CD4-positive, CD25-positive, alpha-beta regulatory T cell (primary cell): ENCODE measurements at regions not wholly inside any gene's neighbourhood (a gene's known extent, or its start where the extent isn't known, plus 50 kb on each side); places are given as distances from the start of the nearest gene placed in this dataset.

ENCODE experiments used
- ATAC-seq, 2 donors: fragments of 150-1000 bp; cut with Tn5 transposase; one replicate each; pipeline ENCODE4 v1.10.0; 2021; ENCODE audit warnings: low read depth in 2 of 2, moderate number of reproducible peaks in 2 of 2, moderate library complexity in 1 of 2
- DNase-seq, 3 donors: peaks; one replicate each; pipeline versions ENCODE4 v3.0.0 to v3.0.0-alpha.2; 2012 to 2022; ENCODE audit warnings: mixed read lengths in 1 of 3
- H3K27ac ChIP-seq: one replicate; pipeline ENCODE4 v1.7.0; 2013; ENCODE audit warnings: mild to moderate bottlenecking, low read length; ENCODE audit not compliant: insufficient read depth, poor library complexity, severe bottlenecking
- H3K27me3 ChIP-seq: one replicate; pipeline ENCODE4 v1.7.0; 2013; ENCODE audit warnings: low read length; ENCODE audit not compliant: control insufficient read depth, insufficient read depth
- H3K36me3 ChIP-seq: one replicate; pipeline ENCODE4 v1.7.0; 2013; ENCODE audit warnings: mild to moderate bottlenecking, low read length, moderate library complexity; ENCODE audit not compliant: control insufficient read depth, insufficient read depth
- H3K4me1 ChIP-seq: 2 replicates; pipeline ENCODE4 v1.7.0; 2013; ENCODE audit warnings: mild to moderate bottlenecking, low read length; ENCODE audit not compliant: insufficient read depth, control insufficient read depth, poor library complexity, severe bottlenecking
- H3K4me3 ChIP-seq: one replicate; pipeline ENCODE4 v1.7.0; 2013; ENCODE audit warnings: low read depth, mild to moderate bottlenecking, low read length, moderate library complexity
- H3K9me3 ChIP-seq, 2 experiments: 1 replicate in 1 of 2; 2 replicates in 1 of 2; pipeline ENCODE4 v1.7.0; 2013; ENCODE audit warnings: low read length in 2 of 2, mild to moderate bottlenecking in 1 of 2, moderate library complexity in 1 of 2; ENCODE audit not compliant: control insufficient read depth in 2 of 2
- H3K27ac Mint-ChIP-seq, 3 donors: one replicate each; pipeline ENCODE4 v1.8.0; 2020 to 2022; ENCODE audit warnings: mild to moderate bottlenecking in 3 of 3, mixed read lengths in 3 of 3, moderate library complexity in 2 of 3
- H3K27me3 Mint-ChIP-seq: one replicate; pipeline ENCODE4 v1.8.0; 2022; ENCODE audit warnings: mild to moderate bottlenecking, mixed read lengths
- H3K36me3 Mint-ChIP-seq: one replicate; pipeline ENCODE4 v1.8.0; 2020; ENCODE audit warnings: mixed read lengths
- H3K4me1 Mint-ChIP-seq, 4 donors: one replicate each; pipeline ENCODE4 v1.8.0; 2020 to 2022; ENCODE audit warnings: mixed read lengths in 4 of 4, mild to moderate bottlenecking in 1 of 4
- H3K4me3 Mint-ChIP-seq, 4 donors: one replicate each; pipeline ENCODE4 v1.8.0; 2020 to 2022; ENCODE audit warnings: mild to moderate bottlenecking in 4 of 4, mixed read lengths in 4 of 4, moderate library complexity in 3 of 4
- H3K9me3 Mint-ChIP-seq, 7 donors: one replicate each; pipeline ENCODE4 v1.8.0; 2020 to 2022; ENCODE audit warnings: mixed read lengths in 7 of 7, mild to moderate bottlenecking in 3 of 7, moderate library complexity in 2 of 7

- no peaks in the 10 kb centered on the region for H3K36me3 Mint-ChIP-seq
- H3K27ac ChIP-seq, result no peak overlapping the region
- no peak overlapping the region for H3K4me3 Mint-ChIP-seq
- peaks cover 0 to 6% of the 10 kb centered on the region in 2 experiments for H3K9me3 ChIP-seq
- H3K4me3 ChIP-seq, result no peak overlapping the region
- ATAC-seq (no peak), DNase-seq (no peak)
- no peak overlapping the region for H3K27ac Mint-ChIP-seq
- no peaks in the 10 kb centered on the region for H3K4me1 Mint-ChIP-seq
- H3K9me3 Mint-ChIP-seq, result peaks cover 0 to 18% (median 10%) of the 10 kb centered on the region in 7 donors
- H3K36me3 ChIP-seq, result no peaks in the 10 kb centered on the region
- H3K4me1 ChIP-seq, result no peaks in the 10 kb centered on the region
- H3K27me3 ChIP-seq, result no peaks in the 10 kb centered on the region
- no peaks in the 10 kb centered on the region for H3K27me3 Mint-ChIP-seq
Measured at GRCh38 chr4:187207931-187208330, 484.3 kb upstream of the FAT1 start.

- no peaks in the 10 kb centered on the region for H3K36me3 ChIP-seq
- H3K36me3 Mint-ChIP-seq, result no peaks in the 10 kb centered on the region
- no peak overlapping the region for H3K27ac Mint-ChIP-seq
- peaks cover 0 to 21% (median 13%) of the 10 kb centered on the region in 7 donors for H3K9me3 Mint-ChIP-seq
- ATAC-seq (no peak), DNase-seq (no peak)
- H3K27me3 ChIP-seq, result no peaks in the 10 kb centered on the region
- H3K4me1 ChIP-seq, result no peaks in the 10 kb centered on the region
- H3K9me3 ChIP-seq, result peaks cover 0 to 6% of the 10 kb centered on the region in 2 experiments
- H3K4me1 Mint-ChIP-seq, result no peaks in the 10 kb centered on the region
- no peak overlapping the region for H3K4me3 ChIP-seq
- H3K27ac ChIP-seq, result no peak overlapping the region
- H3K27me3 Mint-ChIP-seq, result no peaks in the 10 kb centered on the region
- H3K4me3 Mint-ChIP-seq, result no peak overlapping the region
Measured at GRCh38 chr4:187208651-187209050, 485.0 kb upstream of the FAT1 start.

- no peaks in the 10 kb centered on the region for H3K36me3 ChIP-seq
- no peak overlapping the region for H3K27ac ChIP-seq
- no peak overlapping the region for H3K4me3 ChIP-seq
- no peak for ATAC-seq
- Mint-ChIP-seq H3K36me3 (no peaks in the 10 kb centered on the region), H3K4me1 (no peaks in the 10 kb centered on the region), H3K9me3 (peaks cover 0 to 24% (median 10%) of the 10 kb centered on the region in 7 donors), H3K27ac (no peak overlapping the region), H3K4me3 (no peak overlapping the region), H3K27me3 (no peaks in the 10 kb centered on the region)
- no peak for DNase-seq
- peaks cover 0 to 6% of the 10 kb centered on the region in 2 experiments for H3K9me3 ChIP-seq
- H3K4me1 ChIP-seq, result no peaks in the 10 kb centered on the region
- H3K27me3 ChIP-seq, result no peaks in the 10 kb centered on the region
Measured at GRCh38 chr4:187209921-187210613, 486.4 kb upstream of the FAT1 start.

GRCh38 chr4:187212446-187213080 lies 488.9 kb upstream of the FAT1 start:
- ATAC-seq (no peak), DNase-seq (no peak)
- no peak overlapping the region for H3K27ac ChIP-seq
- peaks cover 0 to 6% of the 10 kb centered on the region in 2 experiments for H3K9me3 ChIP-seq
- no peaks in the 10 kb centered on the region for H3K4me1 ChIP-seq
- no peak overlapping the region for H3K4me3 ChIP-seq
- no peak overlapping the region for H3K4me3 Mint-ChIP-seq
- no peak overlapping the region for H3K27ac Mint-ChIP-seq
- no peaks in the 10 kb centered on the region for H3K36me3 Mint-ChIP-seq
- H3K36me3 ChIP-seq, result no peaks in the 10 kb centered on the region
- H3K9me3 Mint-ChIP-seq, result peaks cover 0 to 33% (median 12%) of the 10 kb centered on the region in 7 donors
- H3K27me3 ChIP-seq, result no peaks in the 10 kb centered on the region
- H3K4me1 Mint-ChIP-seq, result no peaks in the 10 kb centered on the region
- no peaks in the 10 kb centered on the region for H3K27me3 Mint-ChIP-seq

- no peak overlapping the region for H3K4me3 Mint-ChIP-seq
- Histone ChIP-seq H3K4me3 (no peak overlapping the region), H3K4me1 (no peaks in the 10 kb centered on the region), H3K36me3 (no peaks in the 10 kb centered on the region), H3K9me3 (no peaks in the 10 kb centered on the region), H3K27me3 (no peaks in the 10 kb centered on the region), H3K27ac (no peak overlapping the region)
- H3K4me1 Mint-ChIP-seq, result no peaks in the 10 kb centered on the region
- no peaks in the 10 kb centered on the region for H3K27me3 Mint-ChIP-seq
- H3K36me3 Mint-ChIP-seq, result no peaks in the 10 kb centered on the region
- H3K27ac Mint-ChIP-seq, result no peak overlapping the region
- peaks cover 0 to 27% (median 8%) of the 10 kb centered on the region in 7 donors for H3K9me3 Mint-ChIP-seq
- DNase-seq (no peak), ATAC-seq (no peak)
Measured at GRCh38 chr4:187215438-187215837, 491.8 kb upstream of the FAT1 start.

GRCh38 chr4:187218705-187219245 lies 495.1 kb upstream of the FAT1 start:
- H3K4me3 Mint-ChIP-seq, result no peak overlapping the region
- H3K36me3 ChIP-seq, result no peaks in the 10 kb centered on the region
- no peak overlapping the region for H3K4me3 ChIP-seq
- no peaks in the 10 kb centered on the region for H3K27me3 ChIP-seq
- H3K9me3 ChIP-seq, result peaks cover 0 to 7% of the 10 kb centered on the region in 2 experiments
- no peaks in the 10 kb centered on the region for H3K27me3 Mint-ChIP-seq
- DNase-seq (no peak), ATAC-seq (no peak)
- no peaks in the 10 kb centered on the region for H3K4me1 ChIP-seq
- H3K36me3 Mint-ChIP-seq, result no peaks in the 10 kb centered on the region
- H3K27ac Mint-ChIP-seq, result no peak overlapping the region
- H3K27ac ChIP-seq, result no peak overlapping the region
- H3K9me3 Mint-ChIP-seq, result peaks cover 0 to 14% (median 9%) of the 10 kb centered on the region in 7 donors
- H3K4me1 Mint-ChIP-seq, result no peaks in the 10 kb centered on the region

GRCh38 chr4:187224560-187224959 lies 500.9 kb upstream of the FAT1 start:
- ATAC-seq (no peak), DNase-seq (no peak)
- Mint-ChIP-seq H3K4me3 (no peak overlapping the region), H3K4me1 (no peaks in the 10 kb centered on the region), H3K27ac (no peak overlapping the region), H3K36me3 (peaks cover 4% of the 10 kb centered on the region), H3K27me3 (no peaks in the 10 kb centered on the region), H3K9me3 (peaks cover 0 to 19% (median 6%) of the 10 kb centered on the region in 7 donors)
- Histone ChIP-seq H3K27ac (no peak overlapping the region), H3K4me3 (no peak overlapping the region), H3K36me3 (no peaks in the 10 kb centered on the region), H3K9me3 (peaks cover 0 to 7% of the 10 kb centered on the region in 2 experiments), H3K27me3 (no peaks in the 10 kb centered on the region), H3K4me1 (no peaks in the 10 kb centered on the region)
